IPS-NIHi7 (cell line): ENCODE measurements at regions not wholly inside any gene's neighbourhood (a gene's known extent, or its start where the extent isn't known, plus 50 kb on each side); places are given as distances from the start of the nearest gene placed in this dataset.
A peak's percentile ranks its signal among the peaks of the same experiment; 100 is the strongest.

Experiments used
- DNase-seq: peaks from one replicate; pipeline ENCODE4 v3.0.0; 2012; ENCODE audit warnings: mixed read lengths; ENCODE audit errors: extremely low spot score

GRCh38 chr7:118696879-118697278, 472.4 kb downstream of the ANKRD7 start:
- DNase-seq = no peak

DNA sequence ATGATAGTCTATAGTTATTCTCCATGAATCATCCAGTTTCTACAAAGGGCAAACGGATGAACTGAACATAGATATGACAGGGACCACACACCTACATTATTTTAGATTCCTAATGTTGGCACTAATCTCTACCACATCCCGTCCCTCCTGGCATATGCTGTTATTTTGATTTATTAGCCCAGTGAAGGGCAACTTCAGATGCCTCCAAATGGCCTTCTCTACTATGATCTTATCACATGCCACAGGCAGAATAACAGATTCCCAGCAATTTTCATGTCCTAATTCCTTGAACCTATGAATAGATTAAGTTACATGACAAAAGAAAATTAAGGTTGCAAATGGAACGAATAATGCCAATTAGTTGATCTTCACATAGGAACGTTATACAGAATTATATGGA, 474.7 kb downstream of the ANKRD7 start:
- no peak for DNase-seq

GRCh38 chr7:118708741-118709140, 484.2 kb downstream of the ANKRD7 start:
- no peak for DNase-seq

DNA sequence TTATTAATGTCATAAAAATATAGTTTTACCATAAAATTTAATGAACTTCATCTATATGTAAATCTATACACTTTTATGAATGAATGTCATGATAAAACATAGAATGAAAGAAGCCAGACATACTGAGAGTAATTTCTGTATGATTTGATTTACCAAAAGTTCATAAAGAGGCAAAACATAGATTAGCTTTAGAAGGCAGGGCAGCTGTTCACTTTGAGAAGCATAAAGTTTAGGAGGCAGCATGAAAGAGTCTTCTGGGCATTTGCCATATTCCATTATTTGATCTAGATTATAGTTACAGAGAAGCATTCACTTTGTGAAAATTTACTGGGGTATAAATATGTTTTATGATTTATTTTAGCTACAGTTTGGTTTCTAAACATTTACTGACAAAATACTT, 487.2 kb downstream of the ANKRD7 start:
- no peak for DNase-seq

DNA sequence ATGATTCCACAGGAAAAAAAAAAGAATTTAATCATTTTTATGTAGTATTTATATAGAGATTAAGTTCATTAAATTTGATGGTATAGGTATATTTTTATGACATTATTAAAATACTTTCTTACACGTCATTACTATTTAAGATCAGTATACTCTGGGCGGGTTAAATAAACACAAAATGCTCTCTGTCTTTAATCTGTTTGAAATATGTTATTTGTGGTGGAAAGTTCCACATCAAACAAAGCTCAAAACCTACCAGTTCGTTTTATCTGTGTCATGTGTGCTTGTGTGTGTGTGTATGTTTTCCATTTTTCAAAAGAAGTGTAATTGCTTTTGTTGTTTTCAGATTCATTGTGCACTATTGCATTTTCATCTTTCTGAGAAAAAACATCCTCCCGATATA, 488.5 kb downstream of the ANKRD7 start:
- no peak for DNase-seq

DNA sequence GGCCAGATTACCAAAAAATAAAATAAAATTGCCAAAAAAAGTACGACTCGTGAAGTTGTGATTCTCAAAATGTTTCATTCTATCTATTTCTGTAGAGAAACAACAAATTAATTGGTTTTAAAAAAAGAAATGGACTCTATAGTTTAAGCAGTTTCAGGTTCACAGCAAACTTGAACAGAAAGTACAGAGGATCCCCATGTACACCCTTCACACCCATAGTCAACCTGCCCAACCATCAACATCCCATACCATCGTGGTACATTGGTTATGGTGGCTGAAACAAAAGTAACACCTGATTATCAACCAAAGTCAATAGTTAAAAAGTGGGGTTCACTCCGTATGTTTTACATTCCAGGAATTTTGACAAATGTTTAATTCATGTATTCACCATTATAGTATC, 496.1 kb downstream of the ANKRD7 start:
- DNase-seq = no peak

DNA sequence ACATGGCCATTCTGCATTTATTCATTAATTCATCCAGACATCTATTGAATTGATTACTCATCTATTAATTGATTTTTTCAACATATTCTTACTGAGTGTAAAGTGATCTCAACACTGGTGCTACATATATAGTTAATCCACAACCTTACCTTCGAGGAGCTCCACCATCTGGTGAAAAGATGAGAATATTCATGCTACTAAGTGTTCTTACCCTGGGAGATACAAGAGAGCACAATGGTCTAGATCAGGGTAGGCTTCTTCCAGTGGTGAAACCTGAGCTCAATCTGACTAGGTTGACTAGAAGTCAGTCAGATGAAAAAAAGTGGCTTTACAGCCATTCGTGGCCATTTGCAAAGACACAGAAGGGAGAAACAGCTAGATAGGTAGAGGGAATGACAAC, 507.4 kb downstream of the ANKRD7 start:
- DNase-seq = peak; percentile 31

DNA sequence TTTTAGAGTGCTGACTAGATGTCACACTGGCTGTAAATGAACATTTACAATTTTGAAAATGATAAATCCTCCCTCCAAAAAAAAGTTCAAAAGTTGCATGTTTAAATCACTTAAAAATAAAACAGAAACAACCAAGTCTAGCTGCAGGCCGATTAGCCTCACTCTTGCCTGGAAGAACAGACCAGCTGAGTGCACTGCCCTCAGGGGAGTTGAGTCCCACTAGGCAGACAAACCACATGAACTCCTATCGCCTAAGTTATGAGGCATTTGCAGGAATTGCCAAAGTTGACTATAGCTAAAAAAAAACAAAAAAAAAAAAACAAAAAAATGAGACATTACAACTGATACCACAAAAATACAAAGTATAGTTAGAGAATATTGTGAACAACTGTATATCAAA, 510.0 kb downstream of the ANKRD7 start:
- no peak for DNase-seq

DNA sequence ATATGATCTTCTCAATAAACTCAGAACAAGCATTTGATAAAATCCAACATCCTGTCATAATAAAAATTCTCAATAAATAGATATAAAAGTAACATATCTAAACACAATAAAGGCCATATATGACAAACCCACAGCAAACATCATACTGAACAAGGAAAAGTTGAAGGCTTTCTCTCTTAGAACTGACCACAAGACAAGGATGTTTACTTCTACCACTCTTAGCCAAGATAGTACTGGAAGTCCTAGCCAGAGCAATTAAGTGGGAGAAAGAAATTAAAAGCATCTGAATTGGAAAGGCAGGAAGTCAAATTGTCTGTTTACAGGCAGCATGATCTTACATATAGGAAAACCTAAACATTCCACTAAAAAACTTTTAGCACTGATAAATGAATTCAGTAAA, 510.9 kb downstream of the ANKRD7 start:
- no peak for DNase-seq

DNA sequence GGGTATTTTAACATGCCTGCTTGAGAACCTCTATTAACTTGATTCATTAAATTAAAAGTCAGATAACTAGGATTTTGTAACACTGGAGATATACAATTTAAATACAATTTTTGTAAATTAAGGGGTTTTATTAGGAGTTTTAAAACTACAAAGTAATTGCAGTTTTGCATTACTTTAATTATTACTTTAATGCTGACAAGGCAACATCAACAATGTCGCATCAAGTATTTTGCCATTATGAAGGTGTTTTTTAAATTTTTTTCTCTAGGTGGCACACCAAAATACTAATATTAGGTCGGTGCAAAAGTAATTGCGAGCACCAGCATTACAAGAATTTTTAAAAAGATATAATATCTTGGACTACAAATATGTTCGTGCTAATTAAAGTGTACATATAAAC, 513.4 kb downstream of the ANKRD7 start:
- no peak for DNase-seq

DNA sequence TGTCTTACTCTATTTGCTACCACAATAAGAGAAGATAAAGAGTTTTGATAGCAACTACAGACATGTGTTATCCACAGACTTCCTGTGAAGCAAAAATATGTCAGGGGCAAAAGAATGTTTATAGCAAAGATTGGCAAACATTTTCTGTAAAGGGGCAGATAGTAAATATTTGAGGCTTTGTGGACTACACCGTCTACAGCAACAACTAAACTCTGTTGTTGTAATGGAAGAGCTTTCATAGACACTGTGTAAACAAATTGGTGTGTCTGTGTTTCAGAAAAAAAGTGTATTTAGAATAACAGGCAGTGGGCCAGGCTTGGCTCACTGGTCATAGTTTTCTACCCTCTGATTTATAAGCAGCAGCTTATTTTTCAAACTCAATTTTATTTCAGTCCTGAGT, 521.4 kb downstream of the ANKRD7 start:
- DNase-seq = no peak

DNA sequence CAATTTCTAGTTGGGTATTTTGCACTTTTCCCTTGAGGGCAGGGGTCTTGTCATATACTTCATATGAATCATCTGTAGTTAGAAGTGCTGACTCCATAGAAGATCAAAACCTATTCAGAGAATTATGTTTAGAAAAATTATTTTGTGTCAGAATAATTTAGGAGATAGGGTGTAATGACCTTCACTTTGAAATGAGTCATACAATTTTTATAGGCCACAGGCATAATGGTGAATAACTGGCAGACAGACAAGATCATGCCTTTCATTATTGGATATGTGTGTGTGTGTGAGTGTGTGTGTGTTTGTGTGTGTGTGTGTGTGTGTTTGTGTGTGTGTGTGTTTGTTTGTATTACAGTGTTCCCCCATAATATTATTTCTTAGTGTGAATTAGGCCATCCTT, 523.0 kb downstream of the ANKRD7 start:
- no peak for DNase-seq

DNA sequence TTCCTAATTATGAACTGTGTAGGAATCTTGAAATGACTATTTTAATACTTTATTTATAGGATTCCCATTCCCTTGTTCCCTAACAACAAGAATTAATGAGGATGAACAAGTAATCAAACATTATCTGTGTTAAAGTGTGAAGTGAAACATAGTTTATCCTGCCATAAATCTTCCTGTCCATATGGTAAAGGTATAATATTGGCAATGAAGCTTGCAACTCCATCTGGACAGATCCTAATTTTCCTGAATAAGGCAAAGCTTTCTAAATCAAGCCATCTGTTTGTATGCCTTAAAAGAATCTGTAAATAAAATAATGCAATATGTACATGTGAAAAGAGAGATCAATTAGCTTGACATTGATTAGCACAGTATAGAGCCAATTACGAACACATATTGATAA, 529.0 kb downstream of the ANKRD7 start:
- no peak for DNase-seq

- DNase-seq = no peak
These were observed 530.1 kb downstream of the ANKRD7 start for GRCh38 chr7:118754608-118755007.

GRCh38 chr7:118755067-118755625, 530.6 kb downstream of the ANKRD7 start:
- no peak for DNase-seq

DNA sequence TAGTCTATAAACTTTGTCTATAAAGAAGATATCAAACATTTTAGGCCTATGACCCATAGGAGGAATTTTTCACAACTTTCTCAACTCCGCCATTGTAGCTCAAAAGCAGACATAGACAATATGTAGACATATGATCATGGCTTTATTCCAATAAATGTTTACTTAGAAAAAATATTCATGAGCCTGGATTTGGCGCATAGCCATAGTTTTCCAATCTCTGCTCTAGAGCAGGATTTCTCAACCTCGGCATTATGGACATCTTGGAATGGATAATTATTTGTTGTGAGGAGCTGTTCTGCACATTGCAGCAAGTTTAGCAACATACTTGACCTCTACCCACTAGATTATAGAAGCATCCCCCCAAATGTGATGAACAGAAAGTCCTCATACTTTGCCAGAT, 532.6 kb downstream of the ANKRD7 start:
- no peak for DNase-seq

GRCh38 chr7:118758582-118758981, 534.1 kb downstream of the ANKRD7 start:
- no peak for DNase-seq

- DNase-seq = no peak
These were observed 535.4 kb downstream of the ANKRD7 start for GRCh38 chr7:118759921-118760320.

- no peak for DNase-seq
These were observed 537.9 kb downstream of the ANKRD7 start for GRCh38 chr7:118762451-118762850.

DNA sequence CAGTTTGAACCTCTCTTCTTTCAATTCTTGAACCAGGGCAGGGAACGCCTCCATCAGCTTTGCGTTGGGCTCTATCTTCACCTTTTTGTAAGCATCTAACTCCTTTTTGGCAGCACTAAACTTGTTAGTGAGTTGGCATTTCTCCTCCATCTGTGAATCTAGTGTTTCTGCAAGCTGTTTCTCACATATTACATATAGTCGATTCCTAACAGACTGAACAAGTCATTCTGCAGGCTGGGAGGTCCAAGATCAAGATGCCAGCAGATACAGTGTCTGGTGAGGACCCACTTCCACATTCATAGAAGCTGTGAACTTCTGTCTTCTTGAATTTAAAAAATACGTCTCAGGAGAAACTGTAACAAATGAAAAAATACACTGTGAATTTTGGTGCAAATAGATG, 539.7 kb downstream of the ANKRD7 start:
- DNase-seq = no peak

GRCh38 chr7:118771672-118772071, 547.2 kb downstream of the ANKRD7 start:
- no peak for DNase-seq

- peak; percentile 26 for DNase-seq
These were observed 552.8 kb downstream of the ANKRD7 start for GRCh38 chr7:118777308-118777707.

- no peak for DNase-seq
These were observed 568.2 kb downstream of the ANKRD7 start for GRCh38 chr7:118792682-118793081.

DNA sequence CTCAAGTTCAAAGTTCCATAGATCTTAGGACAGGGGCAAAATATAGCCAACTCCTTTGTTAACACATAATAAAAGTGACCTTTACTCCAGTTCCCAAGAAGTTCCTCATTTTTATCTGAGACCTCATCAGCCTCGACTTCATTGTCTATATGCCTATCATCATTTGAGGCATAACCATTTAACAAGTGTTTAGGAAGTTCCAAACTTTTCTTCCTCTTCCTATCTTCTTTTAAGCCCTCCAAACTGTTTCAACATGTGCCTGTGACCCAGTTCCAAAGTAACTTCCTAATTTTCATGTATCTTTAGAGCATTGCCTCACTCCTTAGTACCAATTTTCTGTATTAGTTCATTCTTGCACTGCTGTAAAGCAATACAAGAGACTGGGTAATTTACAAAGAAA, 569.1 kb downstream of the ANKRD7 start:
- no peak for DNase-seq

DNA sequence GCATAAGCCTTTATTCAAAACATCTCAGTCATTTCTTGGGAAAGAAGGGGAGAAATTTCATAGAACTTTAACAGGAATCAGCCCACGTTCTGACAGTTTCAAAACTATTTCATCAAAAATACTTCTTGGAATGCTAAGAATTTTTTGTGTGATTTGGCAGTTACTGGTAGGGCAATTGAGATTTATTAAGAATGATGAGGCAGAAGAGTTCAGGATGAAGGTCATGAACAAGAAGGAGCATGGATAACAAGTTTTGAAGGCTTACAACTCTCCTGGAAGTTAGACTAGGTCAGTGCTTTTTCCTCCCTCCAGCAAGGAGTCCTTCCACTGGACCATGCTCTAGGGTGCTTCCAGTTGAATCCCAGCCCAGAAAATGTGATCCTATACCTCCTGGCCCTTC, 569.9 kb downstream of the ANKRD7 start:
- no peak for DNase-seq
